COR-L47 (cell line): ENCODE measurements at regions not wholly inside any gene's neighbourhood (a gene's known extent, or its start where the extent isn't known, plus 50 kb on each side); places are given as distances from the start of the nearest gene placed in this dataset.
"Not testable (repeated sequence)": the region's sequence is repeated elsewhere in the genome, so short reads cannot be mapped to it uniquely, and the experiment has no call there.

ENCODE experiments used
- DNase-seq: peaks from one replicate; lab custom pipeline; 2025; lab: John Stamatoyannopoulos, UW

DNA sequence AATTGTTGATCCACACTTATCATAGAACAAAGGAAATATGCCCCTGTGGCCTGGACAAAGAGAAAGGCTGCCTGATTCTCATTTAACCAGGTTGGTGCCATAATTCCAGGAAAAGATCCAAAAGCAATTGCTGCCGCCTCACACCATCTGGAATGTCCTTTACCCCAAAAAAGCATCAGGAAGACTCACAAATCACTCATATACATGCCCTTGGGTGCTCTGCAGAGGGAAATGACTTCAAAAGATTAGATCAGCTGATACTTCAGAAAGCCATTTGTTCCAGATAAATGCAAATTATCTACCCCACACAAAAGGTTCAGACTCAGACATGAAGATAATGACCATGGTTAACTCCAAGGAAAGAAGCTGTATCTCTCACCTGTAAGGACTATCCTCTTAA, 285.8 kb downstream of the C1D start:
- no peak for DNase-seq

DNA sequence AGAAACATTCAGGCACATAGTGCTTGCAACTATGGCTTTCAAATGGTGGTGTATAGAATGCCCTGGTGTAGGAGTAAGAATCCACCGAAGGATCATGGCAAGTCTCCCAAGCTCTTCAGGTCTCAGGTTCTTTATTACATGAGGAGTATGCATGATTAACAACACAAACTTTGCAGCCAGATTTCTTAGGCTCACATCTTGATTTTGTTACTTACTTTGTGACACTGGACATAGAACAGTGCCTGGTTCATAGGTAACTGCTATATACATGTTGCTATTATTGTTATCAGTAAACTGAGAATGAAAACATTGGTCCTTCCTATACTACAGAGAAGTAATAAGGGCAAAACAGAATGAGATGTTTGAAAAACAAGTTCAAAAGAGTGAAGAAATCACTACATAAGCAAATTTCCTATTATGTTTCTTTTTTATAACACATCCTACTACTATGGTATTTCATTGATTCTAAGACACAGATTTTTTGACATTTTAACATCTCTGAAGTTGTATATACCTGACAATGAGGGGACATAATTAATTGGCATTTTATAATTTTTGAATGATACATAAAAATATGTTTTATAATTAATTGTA, 284.9 kb downstream of the C1D start:
- DNase-seq = no peak

- DNase-seq = not testable (repeated sequence)
Measured at GRCh38 chr2:67780841-67781240, 282.0 kb downstream of the C1D start.

DNA sequence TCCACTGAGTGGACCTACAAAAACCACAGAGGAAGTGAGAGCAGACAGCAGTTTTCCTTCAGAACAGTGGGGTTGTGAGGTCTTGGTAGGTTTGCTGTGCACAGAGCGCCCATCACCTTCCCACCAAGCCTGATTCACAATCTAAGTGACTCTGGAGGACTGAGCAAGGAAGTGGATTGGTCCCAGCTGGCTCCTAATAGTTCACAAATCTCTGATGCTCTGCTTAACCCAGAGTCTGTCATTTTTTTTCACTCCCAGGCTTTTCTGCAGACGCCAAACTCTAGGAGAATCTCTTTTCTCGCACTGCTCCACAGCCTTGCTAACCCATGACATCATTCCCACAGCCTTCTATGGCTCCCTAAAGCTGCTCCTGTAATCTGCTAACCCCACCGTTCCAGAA, 280.4 kb downstream of the C1D start:
- DNase-seq = no peak

DNA sequence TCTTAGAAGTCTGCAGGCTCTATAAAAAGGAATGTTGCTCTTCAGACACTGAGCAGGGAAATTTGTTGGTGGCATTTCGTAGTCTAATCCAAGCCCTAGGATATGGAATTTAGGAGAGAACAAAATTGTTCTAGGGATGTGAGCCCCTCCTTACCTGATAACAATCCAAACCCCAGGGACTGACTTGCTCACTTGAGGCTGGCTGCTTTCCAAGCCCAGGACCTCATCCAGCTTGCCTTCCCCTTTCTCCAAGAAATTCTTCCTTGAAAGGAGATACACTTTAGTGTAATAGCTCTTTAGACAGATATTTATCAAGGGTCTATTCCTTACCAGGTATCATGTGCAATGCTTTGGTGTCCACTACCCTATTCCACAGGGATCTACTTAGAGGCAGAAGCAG, 279.8 kb downstream of the C1D start:
- DNase-seq = no peak

- no peak for DNase-seq
Measured at GRCh38 chr2:67790622-67791021, 272.2 kb downstream of the C1D start.

DNA sequence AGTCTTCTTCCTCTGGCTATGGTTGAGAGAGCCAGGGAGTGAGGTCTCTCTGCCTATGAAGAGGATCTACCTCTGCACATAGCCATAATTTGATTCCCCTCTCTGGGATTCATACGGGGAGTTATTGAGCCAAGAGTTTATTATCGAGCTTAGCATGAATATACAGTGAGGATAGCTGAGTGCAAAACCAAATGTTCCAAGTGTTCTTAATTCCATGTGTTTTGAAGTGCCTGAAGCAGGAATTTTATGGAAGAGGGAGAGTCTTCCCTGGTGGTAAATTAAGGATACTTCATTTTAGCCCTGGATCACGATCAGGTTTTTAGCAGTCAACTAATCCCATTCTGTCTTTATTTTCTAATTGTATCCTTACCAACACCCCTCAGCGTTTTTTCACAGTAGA, 270.6 kb downstream of the C1D start:
- DNase-seq = no peak

DNA sequence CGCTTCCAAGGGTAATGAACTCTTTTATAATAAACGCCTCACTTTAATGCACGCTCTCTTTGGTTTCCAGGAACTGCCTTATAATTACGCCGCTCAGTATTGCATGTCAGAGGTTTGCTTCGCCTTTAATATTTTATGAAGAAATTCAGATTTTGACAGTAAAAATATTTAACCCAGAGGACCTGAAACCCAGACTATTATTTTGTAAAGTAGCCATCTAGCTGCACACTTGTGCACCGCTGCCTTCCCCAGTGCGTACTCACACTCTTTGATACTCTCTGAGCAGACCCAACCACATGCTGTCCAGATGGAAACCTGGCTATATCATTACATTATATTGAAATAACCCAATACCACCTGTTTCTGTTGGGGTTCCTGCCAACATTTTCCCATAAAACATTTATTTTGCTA, 270.1 kb downstream of the C1D start:
- no peak for DNase-seq

DNA sequence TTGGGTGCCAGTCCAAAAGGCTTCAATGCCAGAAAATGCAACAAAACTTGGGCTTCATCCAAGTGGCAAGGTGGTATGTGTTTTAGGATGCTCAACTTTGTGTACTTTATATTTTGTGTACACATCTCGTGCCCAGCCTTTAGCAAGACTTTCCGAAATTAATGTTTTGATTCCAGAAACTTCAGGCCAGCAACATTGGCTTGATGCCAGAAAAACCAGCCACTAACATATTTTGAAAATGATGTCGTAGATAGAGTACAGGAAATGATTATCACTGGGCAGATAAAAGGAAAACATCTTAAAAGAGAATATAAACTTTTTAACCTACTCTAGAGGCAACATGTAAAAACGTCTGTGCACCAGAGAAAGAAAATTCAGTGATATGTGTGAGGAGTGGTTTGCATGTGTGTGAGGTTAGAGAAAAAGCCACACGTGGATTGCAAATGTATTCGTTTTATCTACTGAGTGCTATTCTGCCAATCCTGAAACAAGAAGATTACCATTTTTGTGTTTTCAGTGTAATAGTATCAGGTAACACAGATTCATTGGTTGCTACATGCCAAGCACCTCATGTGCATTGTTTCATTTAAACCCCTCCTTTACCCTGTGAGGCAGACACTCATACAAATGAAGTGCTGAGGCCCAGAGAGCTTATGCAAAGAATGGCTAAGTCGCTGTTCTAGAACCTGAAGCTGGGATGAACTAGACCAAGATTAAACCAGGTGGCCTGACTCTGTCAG, 264.8 kb downstream of the C1D start:
- DNase-seq = peak; percentile 78

DNA sequence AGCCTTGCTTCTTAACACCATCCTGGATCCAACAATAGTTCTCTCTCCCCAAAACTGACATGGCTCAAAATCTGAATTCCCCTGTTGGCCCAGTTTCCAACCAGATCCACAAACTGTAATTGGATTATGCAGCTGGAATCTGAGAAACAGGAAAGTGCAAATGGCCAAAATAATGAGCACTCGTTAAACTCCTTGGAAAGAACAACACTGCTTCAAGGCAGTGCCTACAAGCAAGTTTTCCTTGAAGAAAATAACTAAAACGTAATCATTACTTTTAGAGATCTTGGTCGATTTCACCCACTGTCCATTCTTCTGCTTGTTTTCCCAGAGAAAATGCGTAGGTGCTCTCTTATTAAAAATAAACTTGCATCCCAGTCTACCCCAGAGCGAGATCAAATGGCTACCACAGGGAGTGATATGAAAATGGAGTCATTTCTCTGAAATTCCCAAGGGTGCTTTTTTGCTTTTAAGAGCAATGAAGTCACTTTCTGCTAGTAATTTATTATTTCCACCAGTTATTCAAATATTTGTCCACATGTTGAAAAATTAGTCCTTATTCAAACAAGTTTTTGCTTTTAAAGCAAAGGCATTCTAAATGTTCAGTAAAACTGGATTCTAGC, 264.2 kb downstream of the C1D start:
- no peak for DNase-seq

GRCh38 chr2:67799886-67800285, 262.9 kb downstream of the C1D start:
- no peak for DNase-seq

DNA sequence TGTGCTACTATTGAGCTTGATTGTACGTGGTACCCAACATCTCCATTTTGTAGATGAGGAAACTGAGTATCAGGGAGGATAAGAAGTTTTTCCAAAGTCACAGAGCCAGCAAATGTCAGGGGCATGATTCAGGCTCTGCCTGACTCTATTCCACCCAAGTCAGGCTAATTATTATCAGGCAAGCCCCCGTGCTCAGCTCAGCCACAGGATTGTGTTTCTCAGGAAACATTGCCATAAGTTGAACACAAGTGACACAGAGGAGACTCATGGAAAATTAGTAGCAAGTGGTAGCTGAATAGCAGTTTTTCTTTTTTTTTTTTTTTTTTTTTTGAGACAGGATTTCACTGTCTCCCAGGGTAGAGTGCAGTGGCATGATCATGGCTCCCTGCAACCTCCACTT, 260.5 kb downstream of the C1D start:
- DNase-seq = no peak

- DNase-seq = no peak
Measured at GRCh38 chr2:67802824-67803223, 260.0 kb downstream of the C1D start.

DNA sequence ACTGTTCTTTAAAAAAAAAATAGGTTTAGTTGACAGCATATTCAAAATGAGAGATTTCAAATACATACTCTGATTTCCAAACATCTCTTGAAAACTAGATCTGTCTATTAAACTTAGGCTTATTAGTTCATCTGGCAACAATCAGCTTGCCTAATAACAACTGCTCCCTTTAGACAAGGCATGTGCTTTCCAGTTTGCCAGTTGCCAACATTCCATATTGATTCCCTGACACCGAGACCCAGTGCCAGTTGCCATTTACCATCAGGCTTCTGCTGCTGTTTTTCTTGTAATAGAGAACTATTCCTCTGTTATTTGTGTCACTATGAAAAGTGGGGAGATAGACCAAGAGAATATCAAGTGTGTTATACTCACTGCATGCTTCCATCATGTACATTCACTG, 256.0 kb downstream of the C1D start:
- DNase-seq = no peak

DNA sequence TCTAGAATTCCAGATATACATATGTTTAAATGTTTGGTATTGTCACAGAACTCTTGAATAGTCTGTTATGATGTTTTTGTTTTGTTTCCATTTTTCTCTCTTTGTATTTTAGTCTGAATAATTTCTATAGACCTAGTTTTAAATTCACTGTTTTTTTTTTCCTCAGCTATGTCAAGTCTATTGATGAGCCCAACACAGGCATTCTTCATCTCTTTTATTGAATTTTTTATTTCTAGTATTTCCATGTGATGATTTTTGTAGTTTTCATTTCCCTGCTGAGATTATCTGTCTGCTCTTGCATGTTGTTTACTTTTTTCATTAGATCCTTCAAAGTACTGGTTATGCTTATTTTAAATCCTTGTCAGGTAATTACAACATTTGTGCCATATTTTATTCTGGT, 254.7 kb downstream of the C1D start:
- no peak for DNase-seq

DNA sequence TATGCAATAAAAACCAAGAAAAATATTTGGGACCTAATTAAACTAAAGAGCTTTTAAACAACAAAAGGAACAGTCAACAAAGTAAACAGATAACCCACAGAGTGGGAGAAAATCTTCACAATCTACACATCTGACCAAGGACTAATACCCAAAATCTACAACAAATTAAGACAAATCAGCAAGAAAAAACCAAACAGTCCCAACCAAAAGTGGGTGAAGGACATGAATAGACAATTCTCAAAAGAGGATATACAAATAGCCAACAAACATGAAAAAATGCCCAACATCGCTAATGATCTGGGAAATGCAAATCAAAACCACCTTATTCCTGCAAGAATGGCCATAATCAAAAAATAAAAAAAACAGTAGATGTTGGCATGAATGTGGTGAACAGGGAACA, 250.1 kb downstream of the C1D start:
- DNase-seq = no peak

DNA sequence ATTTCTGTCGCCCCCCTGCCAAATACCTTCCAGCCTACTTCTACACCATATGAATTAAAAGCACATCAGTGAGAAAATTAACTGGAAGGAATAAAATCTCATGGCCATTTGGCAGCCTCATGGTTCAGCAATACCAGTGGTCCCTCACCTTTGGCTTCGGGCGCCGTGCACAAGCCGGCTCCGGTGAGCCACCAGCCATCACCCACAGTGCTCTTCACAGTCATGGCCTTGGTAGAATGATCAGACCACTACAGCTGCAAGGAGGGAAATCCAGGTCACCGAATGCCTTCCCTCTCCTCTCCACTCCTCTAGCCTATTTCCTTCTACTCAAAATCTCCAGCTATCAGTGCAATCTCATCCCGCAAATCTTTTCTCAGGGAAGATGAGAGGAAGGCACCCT, 239.1 kb downstream of the C1D start:
- no peak for DNase-seq

DNA sequence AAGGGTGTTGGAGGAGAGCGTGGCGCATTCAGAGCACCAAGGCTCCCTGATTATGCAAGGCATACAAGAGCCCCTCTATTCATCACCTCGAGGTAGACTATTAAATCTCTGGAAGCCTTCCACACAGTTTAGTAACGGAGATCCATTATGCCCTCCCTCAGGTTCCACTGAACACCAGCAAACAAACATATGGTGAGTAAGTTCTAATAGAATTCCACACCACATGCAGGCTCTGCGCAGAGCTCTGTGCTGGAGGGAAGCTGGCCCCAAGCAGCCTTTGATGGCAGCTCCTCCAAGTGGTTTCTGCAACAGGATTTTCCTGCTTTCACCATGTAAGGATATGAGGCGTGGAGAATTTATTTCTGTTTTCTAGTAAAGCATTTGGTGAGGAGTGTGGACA, 238.6 kb downstream of the C1D start:
- no peak for DNase-seq

DNA sequence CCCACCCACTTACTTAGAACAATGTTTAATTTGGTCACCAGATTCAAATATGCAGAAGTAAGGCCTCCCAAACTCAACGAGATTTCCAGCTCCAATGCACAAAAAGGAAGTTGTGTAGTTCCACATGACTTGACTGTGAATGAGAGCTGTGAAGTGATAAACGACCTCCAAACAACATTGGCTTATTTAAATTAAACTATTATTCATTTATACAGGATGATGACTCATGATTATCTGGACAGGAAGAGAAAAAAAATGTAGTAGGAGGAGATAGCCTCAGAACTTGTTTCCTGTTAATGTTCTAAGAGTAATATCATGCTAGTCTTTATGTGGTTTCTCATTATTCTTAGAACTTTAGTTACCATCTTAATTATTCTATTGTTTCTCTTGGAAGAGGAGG, 237.3 kb downstream of the C1D start:
- DNase-seq = no peak

DNA sequence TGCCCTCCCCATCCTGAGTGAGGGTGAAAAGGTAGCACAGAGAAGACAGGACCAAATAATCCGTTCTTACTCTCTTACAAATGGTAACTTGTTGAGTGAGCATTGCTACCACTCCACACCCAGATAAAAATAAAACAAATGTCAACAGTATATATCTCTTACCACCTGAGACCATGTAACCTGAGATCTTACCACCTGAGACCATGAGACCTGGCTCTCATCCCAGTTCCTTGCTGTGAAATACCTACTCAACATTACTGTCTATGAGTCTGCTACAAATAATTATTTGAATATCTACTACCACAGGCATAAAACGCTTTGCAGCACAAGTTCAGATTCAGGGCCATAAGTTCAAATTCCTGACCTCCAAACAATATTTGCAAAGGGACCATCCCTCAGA, 234.7 kb downstream of the C1D start:
- peak; percentile 38 for DNase-seq

GRCh38 chr2:67829470-67829869, 233.3 kb downstream of the C1D start:
- no peak for DNase-seq

- DNase-seq = no peak
Measured at GRCh38 chr2:67833632-67834031, 229.2 kb downstream of the C1D start.

GRCh38 chr2:67834482-67834881, 228.3 kb downstream of the C1D start:
- DNase-seq = no peak

DNA sequence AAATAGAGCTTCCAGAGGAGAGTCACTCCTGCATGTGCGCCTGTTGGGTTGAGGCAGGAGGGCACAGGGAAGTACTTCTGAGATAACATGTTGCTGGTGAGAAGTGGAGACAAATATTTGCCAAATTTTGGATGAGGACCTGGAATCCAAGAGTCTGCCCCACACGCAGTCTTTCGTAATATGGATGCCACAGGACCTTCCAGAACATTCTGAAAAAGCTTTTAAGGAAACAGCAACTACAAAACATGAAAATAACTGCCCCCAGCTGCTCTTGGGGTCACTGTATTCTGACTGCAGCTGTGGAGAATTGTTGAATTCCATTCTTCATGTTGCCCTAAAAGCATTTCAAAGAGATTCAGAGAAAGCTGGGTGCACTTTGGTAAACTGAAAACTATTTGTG, 227.5 kb downstream of the C1D start:
- no peak for DNase-seq
